Keratinocyte (primary cell): ENCODE measurements at regions not wholly inside any gene's neighbourhood (a gene's known extent, or its start where the extent isn't known, plus 50 kb on each side); places are given as distances from the start of the nearest gene placed in this dataset.

ENCODE experiments used
- CTCF ChIP-seq, 3 experiments: IDR thresholded peaks in 1 of 3; conservative IDR thresholded peaks in 1 of 3; optimal IDR thresholded peaks in 1 of 3; 2 replicates in 2 of 3; 3 replicates in 1 of 3; pipeline versions ENCODE3 to v1.5.1; 2011; ENCODE audit warnings: low read length in 3 of 3, mild to moderate bottlenecking in 3 of 3, moderate library complexity in 2 of 3, control low read depth in 1 of 3, inconsistent platforms in 1 of 3; ENCODE audit not compliant: insufficient read depth in 2 of 3; ENCODE audit errors: extremely low read depth in 1 of 3
- EZH2 ChIP-seq: IDR thresholded peaks from one replicate; pipeline ENCODE4 v1.6.1; 2012; ENCODE audit warnings: inconsistent platforms, mild to moderate bottlenecking, low read length, moderate library complexity

GRCh38 chr6:134669485-134669884, 280.4 kb downstream of the ALDH8A1 start:
- TF ChIP-seq CTCF (optimal IDR thresholded peaks at IDR 0.05 in 1 of 3, IDR thresholded peaks at IDR 0.05 in 1 of 3, conservative IDR thresholded peaks at IDR 0.05 in 1 of 3; ENCODE audit: extremely low read depth in 1 of 3, insufficient read depth in 2 of 3, low read length in 3 of 3) (no peak), EZH2 (no peak)
